H1 (cell line): ENCODE measurements at regions not wholly inside any gene's neighbourhood (a gene's known extent, or its start where the extent isn't known, plus 50 kb on each side); places are given as distances from the start of the nearest gene placed in this dataset.

Experiments used
- EP300 ChIP-seq, 2 experiments: IDR thresholded peaks; 1 replicate in 1 of 2; 2 replicates in 1 of 2; pipeline ENCODE4 v1.6.1; 2011 to 2012; ENCODE audit warnings: low read depth in 2 of 2, low read length in 2 of 2, mild to moderate bottlenecking in 2 of 2, borderline replicate concordance in 1 of 2, inconsistent platforms in 1 of 2, moderate library complexity in 1 of 2
- JUND ChIP-seq: IDR thresholded peaks from 2 replicates; pipeline ENCODE4 v1.6.1; 2011; ENCODE audit warnings: mild to moderate bottlenecking, improper control_type of control experiment, low read length
- POLR2A ChIP-seq, 2 experiments: IDR thresholded peaks; 1 replicate in 1 of 2; 2 replicates in 1 of 2; pipeline ENCODE4 v1.6.1; 2011; ENCODE audit warnings: low read depth in 2 of 2, low read length in 2 of 2, mild to moderate bottlenecking in 2 of 2; ENCODE audit errors: control extremely low read depth in 1 of 2
- POLR2AphosphoS5 ChIP-seq: IDR thresholded peaks from 2 replicates; pipeline ENCODE4 v1.6.1; 2011; ENCODE audit warnings: low read depth, low read length
- TF ChIP-seq, protein P1 (sequence below), 3 experiments: IDR thresholded peaks; 1 replicate in 2 of 3; 2 replicates in 1 of 3; pipeline versions ENCODE4 v1.5.1 to v1.6.1; 2011; ENCODE audit warnings: low read length in 3 of 3, mild to moderate bottlenecking in 3 of 3, inconsistent platforms in 2 of 3, low read depth in 1 of 3, moderate library complexity in 1 of 3; ENCODE audit not compliant: insufficient read depth in 1 of 3; ENCODE audit errors: control extremely low read depth in 1 of 3

DNA sequence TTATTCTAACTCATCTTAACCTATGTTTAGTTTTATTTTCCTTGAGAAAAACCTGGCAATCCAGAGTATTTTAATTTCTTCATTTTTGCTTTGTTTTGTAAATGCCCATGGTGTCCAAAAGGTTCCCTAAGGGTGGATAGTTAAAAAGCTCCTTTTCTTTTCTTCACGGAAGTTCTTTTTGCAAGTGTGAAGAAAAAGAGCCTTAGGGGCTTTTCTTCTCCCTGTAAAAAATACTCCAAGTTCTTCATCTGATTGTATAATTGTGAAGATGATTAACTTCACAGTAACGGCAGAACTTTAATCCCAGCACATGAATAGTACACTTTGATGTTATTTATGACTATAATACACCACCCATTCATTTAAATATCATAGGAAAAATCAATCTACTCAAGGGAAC is 530.2 kb upstream of the LINC00305 start:
- TF ChIP-seq, protein P1, sequence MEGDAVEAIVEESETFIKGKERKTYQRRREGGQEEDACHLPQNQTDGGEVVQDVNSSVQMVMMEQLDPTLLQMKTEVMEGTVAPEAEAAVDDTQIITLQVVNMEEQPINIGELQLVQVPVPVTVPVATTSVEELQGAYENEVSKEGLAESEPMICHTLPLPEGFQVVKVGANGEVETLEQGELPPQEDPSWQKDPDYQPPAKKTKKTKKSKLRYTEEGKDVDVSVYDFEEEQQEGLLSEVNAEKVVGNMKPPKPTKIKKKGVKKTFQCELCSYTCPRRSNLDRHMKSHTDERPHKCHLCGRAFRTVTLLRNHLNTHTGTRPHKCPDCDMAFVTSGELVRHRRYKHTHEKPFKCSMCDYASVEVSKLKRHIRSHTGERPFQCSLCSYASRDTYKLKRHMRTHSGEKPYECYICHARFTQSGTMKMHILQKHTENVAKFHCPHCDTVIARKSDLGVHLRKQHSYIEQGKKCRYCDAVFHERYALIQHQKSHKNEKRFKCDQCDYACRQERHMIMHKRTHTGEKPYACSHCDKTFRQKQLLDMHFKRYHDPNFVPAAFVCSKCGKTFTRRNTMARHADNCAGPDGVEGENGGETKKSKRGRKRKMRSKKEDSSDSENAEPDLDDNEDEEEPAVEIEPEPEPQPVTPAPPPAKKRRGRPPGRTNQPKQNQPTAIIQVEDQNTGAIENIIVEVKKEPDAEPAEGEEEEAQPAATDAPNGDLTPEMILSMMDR (IDR thresholded peaks at IDR 0.05; ENCODE audit: control extremely low read depth in 1 of 3, insufficient read depth in 1 of 3, low read depth in 1 of 3, low read length in 3 of 3), result no peak
- TF ChIP-seq JUND (no peak), EP300 (IDR thresholded peaks at IDR 0.05; ENCODE audit: borderline replicate concordance in 1 of 2, low read depth in 2 of 2, low read length in 2 of 2) (no peak), POLR2A (IDR thresholded peaks at IDR 0.05; ENCODE audit: control extremely low read depth in 1 of 2, low read depth in 2 of 2, low read length in 2 of 2) (no peak), POLR2AphosphoS5 (no peak)
